PFSK-1 (cell line): ENCODE measurements at regions not wholly inside any gene's neighbourhood (a gene's known extent, or its start where the extent isn't known, plus 50 kb on each side); places are given as distances from the start of the nearest gene placed in this dataset.

Experiments
- FOXP2 ChIP-seq: optimal IDR thresholded peaks from 2 replicates; pipeline ENCODE3; 2011; ENCODE audit warnings: borderline replicate concordance, control low read depth, inconsistent platforms; ENCODE audit not compliant: insufficient read depth; ENCODE audit errors: extremely low read length, extremely low read depth
- POLR2AphosphoS5 ChIP-seq: IDR thresholded peaks from 2 replicates; pipeline ENCODE4 v1.6.1; 2012; ENCODE audit warnings: low read depth, mild to moderate bottlenecking, control low read depth, low read length, moderate library complexity
- SIN3A ChIP-seq: IDR thresholded peaks from 2 replicates; pipeline ENCODE4 v1.6.1; 2012; ENCODE audit warnings: mild to moderate bottlenecking, low read length, moderate library complexity, borderline replicate concordance; ENCODE audit not compliant: insufficient read depth
- TAF1 ChIP-seq: IDR thresholded peaks from 2 replicates; pipeline ENCODE4 v1.6.1; 2012; ENCODE audit warnings: low read length, control low read depth, borderline replicate concordance; ENCODE audit not compliant: insufficient read depth
- TF ChIP-seq, protein P1 (sequence below), 2 experiments: IDR thresholded peaks; 2 replicates each; pipeline versions ENCODE4 v1.6.1 to v1.8.0; 2011 to 2012; ENCODE audit warnings: low read depth in 2 of 2, low read length in 2 of 2, control low read depth in 1 of 2, inconsistent platforms in 1 of 2, mild to moderate bottlenecking in 1 of 2, moderate library complexity in 1 of 2; ENCODE audit not compliant: insufficient read depth in 1 of 2

DNA sequence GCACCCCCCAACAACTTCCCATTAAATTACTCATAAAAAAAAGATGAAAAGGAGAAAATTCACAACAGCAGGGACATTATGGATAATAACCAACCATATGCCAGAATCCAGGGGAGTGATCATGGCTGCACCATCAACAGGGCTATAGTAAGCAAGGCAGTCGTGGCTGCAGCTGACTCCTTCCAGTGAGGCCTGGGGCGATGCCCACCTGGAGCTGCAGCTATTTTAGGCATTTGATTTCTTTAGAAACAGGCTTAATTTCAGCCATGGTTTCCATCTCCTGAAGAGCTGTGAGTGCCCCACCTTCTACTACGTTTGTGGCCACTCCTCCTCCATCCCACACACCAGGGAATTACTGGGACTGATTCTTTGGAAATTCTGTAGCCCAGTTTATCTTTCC is 84.0 kb downstream of the MINAR1 start:
- no peak for TF ChIP-seq POLR2AphosphoS5

DNA sequence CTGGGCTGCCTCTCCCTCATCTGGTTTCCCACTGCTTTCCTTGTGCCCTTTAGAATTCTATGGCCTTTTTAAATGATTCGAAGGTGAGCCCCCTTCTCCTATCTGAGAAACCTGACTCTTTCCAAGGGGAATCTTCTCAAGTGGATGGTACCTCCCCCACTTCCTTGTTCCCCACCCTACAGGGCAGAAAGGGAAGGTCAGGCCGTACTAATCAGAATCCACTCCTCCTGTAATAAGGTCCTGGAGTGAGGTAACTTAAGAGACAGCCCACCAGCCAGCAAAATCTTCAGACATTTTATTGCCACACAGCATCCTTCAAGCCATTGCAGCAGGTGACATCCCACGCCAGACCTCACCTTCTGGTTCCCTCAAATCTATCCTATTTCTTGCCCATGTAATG is 84.5 kb downstream of the MINAR1 start:
- no peak for TF ChIP-seq SIN3A

DNA sequence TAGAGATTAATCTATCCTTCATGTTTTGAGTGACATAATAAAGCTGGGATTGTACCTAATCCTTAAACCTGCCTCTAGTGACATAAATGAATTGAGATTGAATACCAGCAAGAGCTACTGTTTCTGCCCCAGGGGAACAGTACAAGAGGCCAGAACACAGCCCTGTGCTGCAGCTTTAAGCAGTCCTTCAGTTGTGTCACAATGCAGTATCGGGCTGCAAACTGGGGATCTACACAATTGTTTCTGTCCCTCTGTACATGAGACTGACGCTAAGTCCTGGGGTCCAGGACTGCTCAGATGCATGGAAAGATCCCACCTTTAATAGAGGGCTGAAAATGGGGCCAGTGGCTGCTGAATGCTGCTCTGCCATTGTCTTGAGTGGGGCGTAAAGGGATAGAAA is 87.5 kb downstream of the MINAR1 start:
- TF ChIP-seq POLR2AphosphoS5, result no peak
- no peak for TF ChIP-seq FOXP2
- no peak for TF ChIP-seq SIN3A
- TF ChIP-seq TAF1, result no peak
- TF ChIP-seq, protein P1, sequence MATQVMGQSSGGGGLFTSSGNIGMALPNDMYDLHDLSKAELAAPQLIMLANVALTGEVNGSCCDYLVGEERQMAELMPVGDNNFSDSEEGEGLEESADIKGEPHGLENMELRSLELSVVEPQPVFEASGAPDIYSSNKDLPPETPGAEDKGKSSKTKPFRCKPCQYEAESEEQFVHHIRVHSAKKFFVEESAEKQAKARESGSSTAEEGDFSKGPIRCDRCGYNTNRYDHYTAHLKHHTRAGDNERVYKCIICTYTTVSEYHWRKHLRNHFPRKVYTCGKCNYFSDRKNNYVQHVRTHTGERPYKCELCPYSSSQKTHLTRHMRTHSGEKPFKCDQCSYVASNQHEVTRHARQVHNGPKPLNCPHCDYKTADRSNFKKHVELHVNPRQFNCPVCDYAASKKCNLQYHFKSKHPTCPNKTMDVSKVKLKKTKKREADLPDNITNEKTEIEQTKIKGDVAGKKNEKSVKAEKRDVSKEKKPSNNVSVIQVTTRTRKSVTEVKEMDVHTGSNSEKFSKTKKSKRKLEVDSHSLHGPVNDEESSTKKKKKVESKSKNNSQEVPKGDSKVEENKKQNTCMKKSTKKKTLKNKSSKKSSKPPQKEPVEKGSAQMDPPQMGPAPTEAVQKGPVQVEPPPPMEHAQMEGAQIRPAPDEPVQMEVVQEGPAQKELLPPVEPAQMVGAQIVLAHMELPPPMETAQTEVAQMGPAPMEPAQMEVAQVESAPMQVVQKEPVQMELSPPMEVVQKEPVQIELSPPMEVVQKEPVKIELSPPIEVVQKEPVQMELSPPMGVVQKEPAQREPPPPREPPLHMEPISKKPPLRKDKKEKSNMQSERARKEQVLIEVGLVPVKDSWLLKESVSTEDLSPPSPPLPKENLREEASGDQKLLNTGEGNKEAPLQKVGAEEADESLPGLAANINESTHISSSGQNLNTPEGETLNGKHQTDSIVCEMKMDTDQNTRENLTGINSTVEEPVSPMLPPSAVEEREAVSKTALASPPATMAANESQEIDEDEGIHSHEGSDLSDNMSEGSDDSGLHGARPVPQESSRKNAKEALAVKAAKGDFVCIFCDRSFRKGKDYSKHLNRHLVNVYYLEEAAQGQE (IDR thresholded peaks at IDR 0.05; ENCODE audit: insufficient read depth in 1 of 2, low read depth in 2 of 2, low read length in 2 of 2), result no peak

DNA sequence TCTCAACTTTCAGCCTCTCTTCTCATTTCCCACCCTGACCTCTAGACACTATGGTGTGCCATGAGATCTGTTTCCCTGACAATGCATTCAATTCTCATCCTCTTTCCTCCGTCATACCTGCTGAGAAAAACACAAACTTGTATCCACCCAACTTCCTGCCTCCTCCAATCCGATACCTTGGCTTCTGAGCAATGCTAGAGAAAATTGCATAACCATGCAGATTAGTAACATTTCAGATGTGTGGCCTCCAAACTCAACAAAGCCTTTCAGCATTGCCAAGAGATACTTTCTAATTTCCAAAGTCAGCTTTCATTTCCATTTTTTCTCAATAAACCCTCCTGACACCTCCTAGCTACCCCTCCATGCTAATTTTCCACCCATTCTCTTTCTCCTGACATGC is 88.5 kb downstream of the MINAR1 start:
- no peak for TF ChIP-seq FOXP2
- TF ChIP-seq SIN3A, result no peak
- no peak for TF ChIP-seq TAF1
- no peak for TF ChIP-seq POLR2AphosphoS5
- TF ChIP-seq, protein P1 (IDR thresholded peaks at IDR 0.05; ENCODE audit: insufficient read depth in 1 of 2, low read depth in 2 of 2, low read length in 2 of 2), result no peak

DNA sequence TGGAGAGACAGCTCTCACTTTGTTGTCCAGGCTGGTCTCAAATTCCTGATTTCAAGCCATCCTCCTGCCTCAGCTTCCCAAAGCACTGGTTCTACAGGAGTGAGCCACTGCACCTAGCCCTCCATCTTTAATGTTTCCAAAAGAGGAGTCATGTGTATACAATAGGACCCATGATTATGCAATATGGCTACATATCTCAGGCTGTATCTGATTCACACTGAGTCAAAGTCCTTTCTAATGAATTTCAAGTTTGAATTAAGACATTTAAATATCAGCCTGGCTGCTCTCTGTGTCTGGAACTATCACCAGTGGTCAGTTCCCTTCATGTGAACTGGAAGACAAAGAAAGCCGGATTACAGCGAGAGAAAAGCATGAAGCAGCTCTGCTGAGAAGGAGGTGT is 90.5 kb downstream of the MINAR1 start:
- TF ChIP-seq, protein P1 (IDR thresholded peaks at IDR 0.05; ENCODE audit: insufficient read depth in 1 of 2, low read depth in 2 of 2, low read length in 2 of 2), result no peak
- TF ChIP-seq FOXP2 (no peak), TAF1 (no peak), POLR2AphosphoS5 (no peak), SIN3A (no peak)

DNA sequence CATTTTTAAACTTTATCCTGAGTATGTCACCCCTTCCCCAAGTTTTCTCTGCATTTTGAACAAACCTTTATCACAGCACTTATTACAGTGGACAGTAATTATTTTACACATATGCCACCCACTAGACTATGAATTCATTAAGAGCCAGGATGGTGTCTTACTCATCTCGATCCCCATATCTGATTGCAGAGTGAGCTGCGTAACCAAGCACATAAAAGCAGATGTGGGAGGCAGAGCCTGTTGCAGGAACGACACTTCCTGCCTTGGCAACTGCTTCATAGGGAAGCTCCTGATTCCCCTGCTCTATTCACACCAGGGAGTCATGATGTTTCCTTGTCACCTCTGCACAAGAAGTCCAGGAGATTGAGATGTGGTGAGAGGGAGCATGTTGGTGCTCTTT is 91.1 kb downstream of the MINAR1 start:
- TF ChIP-seq, protein P1 (IDR thresholded peaks at IDR 0.05; ENCODE audit: insufficient read depth in 1 of 2, low read depth in 2 of 2, low read length in 2 of 2), result no peak
- TF ChIP-seq POLR2AphosphoS5 (no peak), TAF1 (no peak), FOXP2 (no peak), SIN3A (no peak)
